ENCODE measurements at regions not wholly inside any gene's neighbourhood (a gene's known extent, or its start where the extent isn't known, plus 50 kb on each side); places are given as distances from the start of the nearest gene placed in this dataset.

GRCh38 chr4:18294021-18294420 is 272.5 kb upstream of the LCORL start:
- Histone ChIP-seq H3K9ac (ENCODE audit: low read length) (no peak overlapping the region), H3K4me3 (ENCODE audit: low read depth in 1 of 2, low read length in 2 of 2) (no peak overlapping the region), H3K36me3 (ENCODE audit: insufficient read depth, low read length) (no peaks in the 10 kb centered on the region), H3K9me3 (ENCODE audit: low read length) (no peaks in the 10 kb centered on the region), H3K27me3 (ENCODE audit: control insufficient read depth in 1 of 2, insufficient read depth in 2 of 2, low read length in 2 of 2) (no peaks in the 10 kb centered on the region), H3K4me1 (ENCODE audit: insufficient read depth, low read length) (no peaks in the 10 kb centered on the region), H3K27ac (ENCODE audit: low read depth, low read length) (no peak overlapping the region)

GRCh38 chr4:18292411-18292810 is 270.9 kb upstream of the LCORL start:
- Histone ChIP-seq H3K27ac (ENCODE audit: low read depth, low read length) (no peak overlapping the region), H3K36me3 (ENCODE audit: insufficient read depth, low read length) (no peaks in the 10 kb centered on the region), H3K4me3 (ENCODE audit: low read depth in 1 of 2, low read length in 2 of 2) (no peak overlapping the region), H3K4me1 (ENCODE audit: insufficient read depth, low read length) (no peaks in the 10 kb centered on the region), H3K9ac (ENCODE audit: low read length) (no peak overlapping the region), H3K9me3 (ENCODE audit: low read length) (no peaks in the 10 kb centered on the region), H3K27me3 (ENCODE audit: control insufficient read depth in 1 of 2, insufficient read depth in 2 of 2, low read length in 2 of 2) (no peaks in the 10 kb centered on the region)

GRCh38 chr4:18291981-18292380 is 270.4 kb upstream of the LCORL start:
- Histone ChIP-seq H3K27me3 (ENCODE audit: control insufficient read depth in 1 of 2, insufficient read depth in 2 of 2, low read length in 2 of 2) (no peaks in the 10 kb centered on the region), H3K27ac (ENCODE audit: low read depth, low read length) (no peak overlapping the region), H3K4me3 (ENCODE audit: low read depth in 1 of 2, low read length in 2 of 2) (no peak overlapping the region), H3K9ac (ENCODE audit: low read length) (no peak overlapping the region), H3K9me3 (ENCODE audit: low read length) (no peaks in the 10 kb centered on the region), H3K4me1 (ENCODE audit: insufficient read depth, low read length) (no peaks in the 10 kb centered on the region), H3K36me3 (ENCODE audit: insufficient read depth, low read length) (no peaks in the 10 kb centered on the region)

- Histone ChIP-seq H3K9me3 (ENCODE audit: low read length) (no peaks in the 10 kb centered on the region), H3K4me3 (ENCODE audit: low read depth in 1 of 2, low read length in 2 of 2) (no peak overlapping the region), H3K9ac (ENCODE audit: low read length) (no peak overlapping the region), H3K27me3 (ENCODE audit: control insufficient read depth in 1 of 2, insufficient read depth in 2 of 2, low read length in 2 of 2) (no peaks in the 10 kb centered on the region), H3K36me3 (ENCODE audit: insufficient read depth, low read length) (no peaks in the 10 kb centered on the region), H3K27ac (ENCODE audit: low read depth, low read length) (no peak overlapping the region), H3K4me1 (ENCODE audit: insufficient read depth, low read length) (no peaks in the 10 kb centered on the region)
Measured at GRCh38 chr4:18291256-18291655, 269.7 kb upstream of the LCORL start.

- Histone ChIP-seq H3K4me1 (ENCODE audit: insufficient read depth, low read length) (no peaks in the 10 kb centered on the region), H3K36me3 (ENCODE audit: insufficient read depth, low read length) (no peaks in the 10 kb centered on the region), H3K4me3 (ENCODE audit: low read depth in 1 of 2, low read length in 2 of 2) (no peak overlapping the region), H3K27ac (ENCODE audit: low read depth, low read length) (no peak overlapping the region), H3K27me3 (ENCODE audit: control insufficient read depth in 1 of 2, insufficient read depth in 2 of 2, low read length in 2 of 2) (no peaks in the 10 kb centered on the region), H3K9me3 (ENCODE audit: low read length) (no peaks in the 10 kb centered on the region), H3K9ac (ENCODE audit: low read length) (no peak overlapping the region)
Measured at GRCh38 chr4:18285357-18285756, 263.8 kb upstream of the LCORL start.

GRCh38 chr4:18278244-18278643 is 256.7 kb upstream of the LCORL start:
- Histone ChIP-seq H3K36me3 (ENCODE audit: insufficient read depth, low read length) (no peaks in the 10 kb centered on the region), H3K9me3 (ENCODE audit: low read length) (no peaks in the 10 kb centered on the region), H3K27me3 (ENCODE audit: control insufficient read depth in 1 of 2, insufficient read depth in 2 of 2, low read length in 2 of 2) (no peaks in the 10 kb centered on the region), H3K9ac (ENCODE audit: low read length) (no peak overlapping the region), H3K4me1 (ENCODE audit: insufficient read depth, low read length) (no peaks in the 10 kb centered on the region), H3K27ac (ENCODE audit: low read depth, low read length) (no peak overlapping the region), H3K4me3 (ENCODE audit: low read depth in 1 of 2, low read length in 2 of 2) (no peak overlapping the region)

- Histone ChIP-seq H3K36me3 (ENCODE audit: insufficient read depth, low read length) (no peaks in the 10 kb centered on the region), H3K9ac (ENCODE audit: low read length) (no peak overlapping the region), H3K27ac (ENCODE audit: low read depth, low read length) (no peak overlapping the region), H3K4me3 (ENCODE audit: low read depth in 1 of 2, low read length in 2 of 2) (no peak overlapping the region), H3K27me3 (ENCODE audit: control insufficient read depth in 1 of 2, insufficient read depth in 2 of 2, low read length in 2 of 2) (no peaks in the 10 kb centered on the region), H3K9me3 (ENCODE audit: low read length) (no peaks in the 10 kb centered on the region), H3K4me1 (ENCODE audit: insufficient read depth, low read length) (no peaks in the 10 kb centered on the region)
Measured at GRCh38 chr4:18262832-18263231, 241.3 kb upstream of the LCORL start.

- Histone ChIP-seq H3K9ac (ENCODE audit: low read length) (no peak overlapping the region), H3K4me3 (ENCODE audit: low read depth in 1 of 2, low read length in 2 of 2) (no peak overlapping the region), H3K27ac (ENCODE audit: low read depth, low read length) (no peak overlapping the region), H3K9me3 (ENCODE audit: low read length) (no peaks in the 10 kb centered on the region), H3K27me3 (ENCODE audit: control insufficient read depth in 1 of 2, insufficient read depth in 2 of 2, low read length in 2 of 2) (no peaks in the 10 kb centered on the region), H3K36me3 (ENCODE audit: insufficient read depth, low read length) (no peaks in the 10 kb centered on the region), H3K4me1 (ENCODE audit: insufficient read depth, low read length) (no peaks in the 10 kb centered on the region)
Measured at GRCh38 chr4:18252052-18252451, 230.5 kb upstream of the LCORL start.

GRCh38 chr4:18250564-18250963 is 229.0 kb upstream of the LCORL start:
- no peaks in the 10 kb centered on the region for H3K4me1 ChIP-seq (ENCODE audit: insufficient read depth, low read length)

GRCh38 chr4:18248611-18249010 is 227.1 kb upstream of the LCORL start:
- H3K27ac ChIP-seq (ENCODE audit: low read depth, low read length) = no peak overlapping the region
- no peaks in the 10 kb centered on the region for H3K27me3 ChIP-seq (ENCODE audit: control insufficient read depth in 1 of 2, insufficient read depth in 2 of 2, low read length in 2 of 2)
- no peaks in the 10 kb centered on the region for H3K36me3 ChIP-seq (ENCODE audit: insufficient read depth, low read length)
- no peak overlapping the region for H3K4me3 ChIP-seq (ENCODE audit: low read depth in 1 of 2, low read length in 2 of 2)
- no peaks in the 10 kb centered on the region for H3K9me3 ChIP-seq (ENCODE audit: low read length)
- no peak overlapping the region for H3K9ac ChIP-seq (ENCODE audit: low read length)
- no peaks in the 10 kb centered on the region for H3K4me1 ChIP-seq (ENCODE audit: insufficient read depth, low read length)

More at GRCh38 chr4:18250564-18250963, 229.0 kb upstream of the LCORL start:
- no peak overlapping the region for H3K9ac ChIP-seq (ENCODE audit: low read length)
- H3K27ac ChIP-seq (ENCODE audit: low read depth, low read length) = no peak overlapping the region
- H3K27me3 ChIP-seq (ENCODE audit: control insufficient read depth in 1 of 2, insufficient read depth in 2 of 2, low read length in 2 of 2) = no peaks in the 10 kb centered on the region
- H3K4me3 ChIP-seq (ENCODE audit: low read depth in 1 of 2, low read length in 2 of 2) = no peak overlapping the region
- H3K36me3 ChIP-seq (ENCODE audit: insufficient read depth, low read length) = no peaks in the 10 kb centered on the region
- no peaks in the 10 kb centered on the region for H3K9me3 ChIP-seq (ENCODE audit: low read length)

GRCh38 chr4:18247189-18247588 is 225.6 kb upstream of the LCORL start:
- Histone ChIP-seq H3K27me3 (ENCODE audit: control insufficient read depth in 1 of 2, insufficient read depth in 2 of 2, low read length in 2 of 2) (no peaks in the 10 kb centered on the region), H3K9ac (ENCODE audit: low read length) (no peak overlapping the region), H3K4me1 (ENCODE audit: insufficient read depth, low read length) (no peaks in the 10 kb centered on the region), H3K9me3 (ENCODE audit: low read length) (no peaks in the 10 kb centered on the region), H3K36me3 (ENCODE audit: insufficient read depth, low read length) (no peaks in the 10 kb centered on the region), H3K4me3 (ENCODE audit: low read depth in 1 of 2, low read length in 2 of 2) (no peak overlapping the region), H3K27ac (ENCODE audit: low read depth, low read length) (no peak overlapping the region)

GRCh38 chr4:18242919-18243693 is 221.6 kb upstream of the LCORL start:
- H3K4me1 ChIP-seq (ENCODE audit: insufficient read depth, low read length) = no peaks in the 10 kb centered on the region
- no peaks in the 10 kb centered on the region for H3K27me3 ChIP-seq (ENCODE audit: control insufficient read depth in 1 of 2, insufficient read depth in 2 of 2, low read length in 2 of 2)
- H3K27ac ChIP-seq (ENCODE audit: low read depth, low read length) = no peak overlapping the region
- H3K9ac ChIP-seq (ENCODE audit: low read length) = no peak overlapping the region
- H3K4me3 ChIP-seq (ENCODE audit: low read depth in 1 of 2, low read length in 2 of 2) = no peak overlapping the region
- H3K9me3 ChIP-seq (ENCODE audit: low read length) = no peaks in the 10 kb centered on the region
- H3K36me3 ChIP-seq (ENCODE audit: insufficient read depth, low read length) = no peaks in the 10 kb centered on the region
